SKM-1 treated with dmso at 0.1 percent for 144 hours (cell line): ENCODE measurements at regions not wholly inside any gene's neighbourhood (a gene's known extent, or its start where the extent isn't known, plus 50 kb on each side); places are given as distances from the start of the nearest gene placed in this dataset.

Source experiments
- DNase-seq: peaks from one replicate; lab custom pipeline; 2025; ENCODE audit not compliant: unreplicated experiment; lab: John Stamatoyannopoulos, UW

- no peak for DNase-seq
Observed at GRCh38 chr5:110346893-110347358, 379.5 kb downstream of the TMEM232 start.

- no peak for DNase-seq
Observed at GRCh38 chr5:110347781-110348180, 378.7 kb downstream of the TMEM232 start.

- DNase-seq, result no peak
Observed at GRCh38 chr5:110351430-110351829, 375.0 kb downstream of the TMEM232 start.

GRCh38 chr5:110354311-110354710 is 372.2 kb downstream of the TMEM232 start:
- DNase-seq, result no peak

GRCh38 chr5:110354915-110355644 is 371.4 kb downstream of the TMEM232 start:
- no peak for DNase-seq

- DNase-seq, result no peak
Observed at GRCh38 chr5:110356677-110357076, 369.8 kb downstream of the TMEM232 start.

- no peak for DNase-seq
Observed at GRCh38 chr5:110359221-110359620, 367.2 kb downstream of the TMEM232 start.

GRCh38 chr5:110361471-110361870 is 365.0 kb downstream of the TMEM232 start:
- DNase-seq, result no peak

- DNase-seq, result no peak
Observed at GRCh38 chr5:110362261-110362660, 364.2 kb downstream of the TMEM232 start.

GRCh38 chr5:110366716-110367115 is 359.8 kb downstream of the TMEM232 start:
- DNase-seq, result no peak
